HCT116 (cell line): ENCODE measurements at regions not wholly inside any gene's neighbourhood (a gene's known extent, or its start where the extent isn't known, plus 50 kb on each side); places are given as distances from the start of the nearest gene placed in this dataset.

Source experiments
- CTCF ChIP-seq, 3 experiments: fragments of 200-600 bp in 1 of 3; sonication (generic) in 1 of 3; IDR thresholded peaks in 2 of 3; conservative IDR thresholded peaks in 1 of 3; 2 replicates each; pipeline ENCODE4 v1.5.1; 2012 to 2017; ENCODE audit warnings: low read depth in 2 of 3, low read length in 2 of 3, antibody characterized with exemption in 1 of 3, borderline replicate concordance in 1 of 3, control low read depth in 1 of 3, mild to moderate bottlenecking in 1 of 3, mixed read lengths in 1 of 3, mixed run types in 1 of 3, moderate library complexity in 1 of 3; ENCODE audit not compliant: insufficient read depth in 1 of 3
- EGR1 ChIP-seq: IDR thresholded peaks from 2 replicates; pipeline ENCODE4 v1.6.1; 2012; ENCODE audit warnings: low read depth
- EZH2 ChIP-seq: fragments of 200-600 bp; sonication (generic); IDR thresholded peaks from 2 replicates; pipeline ENCODE4 v1.6.1; 2017; ENCODE audit warnings: antibody characterized with exemption, mixed run types
- JUND ChIP-seq: IDR thresholded peaks from 2 replicates; pipeline ENCODE4 v1.6.1; 2012
- POLR2A ChIP-seq: IDR thresholded peaks from 2 replicates; pipeline ENCODE4 v1.7.0; 2011; ENCODE audit warnings: borderline replicate concordance; ENCODE audit not compliant: insufficient read depth, insufficient read length; ENCODE audit errors: extremely low read depth
- POLR2AphosphoS5 ChIP-seq: IDR thresholded peaks from 2 replicates; pipeline ENCODE4 v1.6.1; 2011; ENCODE audit warnings: mild to moderate bottlenecking, low read depth, low read length, moderate library complexity
- SRF ChIP-seq: IDR thresholded peaks from 2 replicates; pipeline ENCODE4 v1.6.1; 2012; ENCODE audit warnings: low read depth
- ZFX ChIP-seq: fragments of 450-650 bp; IDR thresholded peaks from 2 replicates; pipeline ENCODE4 v1.6.1; 2017

GRCh38 chr5:164466033-164466432 lies 960.6 kb downstream of the MAT2B start:
- TF ChIP-seq JUND (no peak), CTCF (IDR thresholded peaks at IDR 0.05 in 2 of 3, conservative IDR thresholded peaks at IDR 0.05 in 1 of 3; ENCODE audit: borderline replicate concordance in 1 of 3, insufficient read depth in 1 of 3, low read depth in 2 of 3, low read length in 2 of 3) (no peak), EZH2 (no peak), POLR2A (no peak), SRF (no peak), POLR2AphosphoS5 (no peak), EGR1 (no peak), ZFX (no peak)
